SK-N-SH (cell line): ENCODE measurements at regions not wholly inside any gene's neighbourhood (a gene's known extent, or its start where the extent isn't known, plus 50 kb on each side); places are given as distances from the start of the nearest gene placed in this dataset.

ENCODE experiments used
- CTCF ChIA-PET: fragments of 300-600, 350-600 bp; formaldehyde crosslinking; extraction: SDS; loops from one replicate; lab custom pipeline; 2021; lab: Yijun Ruan, JAX
- POLR2A ChIA-PET: fragments of 350-600 bp; sonication (Branson Sonifier 250); formaldehyde crosslinking; extraction: SDS; loops from one replicate; lab custom pipeline; 2020; ENCODE audit warnings: antibody characterized with exemption, inconsistent platforms; lab: Yijun Ruan, JAX
- DNase-seq: peaks from one replicate; pipeline ENCODE4 v3.0.0; 2012
- H2AFZ ChIP-seq: fragments of 200-600 bp; sonication (generic); 2 replicates; pipeline ENCODE4 v1.8.1; 2016; ENCODE audit warnings: antibody characterized with exemption, mild to moderate bottlenecking, low read depth
- H3F3A ChIP-seq: fragments of 200-600 bp; sonication (generic); replicated peaks from 2 replicates; pipeline ENCODE3; 2016; ENCODE audit warnings: antibody characterized with exemption, mild to moderate bottlenecking; ENCODE audit not compliant: insufficient read depth
- H3K27ac ChIP-seq, 2 experiments: fragments of 200-500 bp in 1 of 2; fragments of 200-600 bp in 1 of 2; sonication (Bioruptor generic) in 1 of 2; sonication (generic), shearing (Covaris generic) in 1 of 2; 2 replicates each; pipeline versions ENCODE4 v1.5.1 to v1.6.1; 2014 to 2016; ENCODE audit warnings: low read depth in 2 of 2, inconsistent platforms in 1 of 2, low read length in 1 of 2, mild to moderate bottlenecking in 1 of 2, mixed read lengths in 1 of 2
- H3K27me3 ChIP-seq: fragments of 200-600 bp; sonication (generic), shearing (Covaris generic); 2 replicates; pipeline ENCODE4 v1.6.1; 2016; ENCODE audit warnings: mixed run types; ENCODE audit not compliant: insufficient read depth
- H3K36me3 ChIP-seq, 2 experiments: fragments of 200-500 bp in 1 of 2; fragments of 200-600 bp in 1 of 2; sonication (Bioruptor generic) in 1 of 2; sonication (generic) in 1 of 2; replicated peaks in 1 of 2; 2 replicates each; pipeline versions ENCODE3 to v1.5.1; 2014 to 2016; ENCODE audit warnings: low read length in 1 of 2, mild to moderate bottlenecking in 1 of 2; ENCODE audit not compliant: insufficient read depth in 2 of 2, control insufficient read depth in 1 of 2
- H3K4me1 ChIP-seq, 2 experiments: fragments of 200-500 bp in 1 of 2; fragments of 200-600 bp in 1 of 2; sonication (Bioruptor generic) in 1 of 2; sonication (generic), shearing (Covaris generic) in 1 of 2; 2 replicates each; pipeline versions ENCODE4 v1.5.1 to v1.6.1; 2014 to 2016; ENCODE audit warnings: low read depth in 1 of 2, low read length in 1 of 2, mixed run types in 1 of 2; ENCODE audit not compliant: insufficient read depth in 2 of 2, control insufficient read depth in 1 of 2
- H3K4me2 ChIP-seq: fragments of 200-600 bp; sonication (generic), shearing (Covaris generic); 2 replicates; pipeline ENCODE4 v1.6.1; 2017; ENCODE audit warnings: mixed run types
- H3K4me3 ChIP-seq, 2 experiments: fragments of 200-500 bp in 1 of 2; fragments of 200-600 bp in 1 of 2; sonication (Bioruptor generic) in 1 of 2; sonication (generic), shearing (Covaris generic) in 1 of 2; 2 replicates each; pipeline versions ENCODE4 v1.5.1 to v1.8.1; 2014 to 2016; ENCODE audit warnings: low read depth in 2 of 2, inconsistent platforms in 1 of 2, low read length in 1 of 2, mild to moderate bottlenecking in 1 of 2, mixed read lengths in 1 of 2, moderate library complexity in 1 of 2
- H3K79me2 ChIP-seq: fragments of 200-600 bp; sonication (generic); 2 replicates; pipeline ENCODE4 v1.8.1; 2017; ENCODE audit warnings: mild to moderate bottlenecking; ENCODE audit not compliant: insufficient read depth
- H3K9ac ChIP-seq: fragments of 200-600 bp; sonication (generic); 2 replicates; pipeline ENCODE4 v1.6.1; 2017; ENCODE audit warnings: mixed run types
- H3K9me2 ChIP-seq: fragments of 200-600 bp; sonication (generic); 2 replicates; pipeline ENCODE4 v1.6.1; 2017; ENCODE audit warnings: mixed run types
- H3K9me3 ChIP-seq: fragments of 200-600 bp; sonication (generic); 2 replicates; pipeline ENCODE4 v1.6.1; 2017; ENCODE audit warnings: mixed run types, mild to moderate bottlenecking, moderate library complexity
- H4K20me1 ChIP-seq: fragments of 200-600 bp; sonication (generic); 2 replicates; pipeline ENCODE4 v1.6.1; 2017; ENCODE audit warnings: mild to moderate bottlenecking, mixed run types; ENCODE audit not compliant: insufficient read depth
- EP300 ChIP-seq, 2 experiments: IDR thresholded peaks; 2 replicates each; pipeline versions ENCODE4 v1.4.0 to v1.6.1; 2012; ENCODE audit warnings: borderline replicate concordance in 1 of 2, low read depth in 1 of 2, low read length in 1 of 2
- EZH2phosphoT487 ChIP-seq: fragments of 200-600 bp; sonication (generic); IDR thresholded peaks from 2 replicates; pipeline ENCODE4 v1.6.1; 2017; ENCODE audit warnings: low read depth, mixed run types, mild to moderate bottlenecking, antibody characterized with exemption, moderate library complexity, borderline replicate concordance
- FOSL2 ChIP-seq: IDR thresholded peaks from 2 replicates; pipeline ENCODE4 v1.4.0; 2012; ENCODE audit warnings: low read depth, mild to moderate bottlenecking, moderate library complexity, borderline replicate concordance
- MXI1 ChIP-seq: IDR thresholded peaks from 2 replicates; pipeline ENCODE4 v1.6.1; 2012; ENCODE audit warnings: mild to moderate bottlenecking, low read depth, low read length, improper control_type of control experiment
- NFIC ChIP-seq: IDR thresholded peaks from 2 replicates; pipeline ENCODE4 v1.4.0; 2012; ENCODE audit warnings: borderline replicate concordance
- PBX3 ChIP-seq: IDR thresholded peaks from 2 replicates; pipeline ENCODE4; 2012
- POLR2AphosphoS5 ChIP-seq: IDR thresholded peaks from 2 replicates; pipeline ENCODE4 v1.6.1; 2012; ENCODE audit warnings: low read depth, low read length
- RAD21 ChIP-seq: IDR thresholded peaks from 2 replicates; pipeline ENCODE4 v1.6.1; 2012; ENCODE audit warnings: mild to moderate bottlenecking, low read length
- REST ChIP-seq: IDR thresholded peaks from 2 replicates; pipeline ENCODE4 v1.6.1; 2012; ENCODE audit warnings: mild to moderate bottlenecking, low read depth, low read length, moderate library complexity
- RFX5 ChIP-seq: IDR thresholded peaks from 2 replicates; pipeline ENCODE4 v1.6.1; 2012; ENCODE audit warnings: mild to moderate bottlenecking, improper control_type of control experiment, low read length
- SIN3A ChIP-seq: IDR thresholded peaks from 2 replicates; pipeline ENCODE4 v1.6.1; 2012; ENCODE audit warnings: low read depth, mild to moderate bottlenecking, low read length, moderate library complexity, borderline replicate concordance
- TAF1 ChIP-seq: IDR thresholded peaks from 2 replicates; pipeline ENCODE4 v1.6.1; 2012; ENCODE audit warnings: low read depth, mild to moderate bottlenecking, low read length, moderate library complexity, borderline replicate concordance
- TEAD4 ChIP-seq: IDR thresholded peaks from 2 replicates; pipeline ENCODE4 v1.4.0; 2012; ENCODE audit warnings: mild to moderate bottlenecking, borderline replicate concordance; ENCODE audit not compliant: insufficient read depth
- YY1 ChIP-seq: IDR thresholded peaks from 2 replicates; pipeline ENCODE4 v1.4.0; 2012; ENCODE audit warnings: low read depth, mild to moderate bottlenecking
- TF ChIP-seq, protein P1 (sequence below): IDR thresholded peaks from 2 replicates; pipeline ENCODE4 v1.4.0; 2012; ENCODE audit warnings: low read depth, borderline replicate concordance
- TF ChIP-seq, protein P2 (sequence below): fragments of 150-350 bp; IDR thresholded peaks from 2 replicates; pipeline ENCODE4 v1.6.1; 2016; ENCODE audit warnings: mild to moderate bottlenecking, low read depth, low read length

DNA sequence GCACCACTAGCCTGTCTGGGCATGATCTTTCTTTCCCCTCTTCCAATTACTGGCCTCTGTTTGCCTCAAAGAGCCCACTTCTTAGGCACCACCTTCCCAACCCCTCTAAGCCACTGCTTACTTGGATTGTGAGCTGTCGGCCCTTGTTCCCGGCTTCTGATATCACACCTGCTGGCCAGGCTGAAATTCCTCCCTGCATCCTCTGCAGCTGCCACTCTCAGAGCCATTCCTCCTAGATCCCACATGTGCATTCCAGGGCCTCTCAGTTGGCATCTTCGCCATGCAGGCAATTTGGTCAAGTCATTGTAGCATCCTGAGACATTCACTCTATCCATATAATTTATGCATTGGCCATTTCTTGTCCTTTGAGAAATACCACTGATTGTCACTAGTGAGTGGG lies 135.9 kb downstream of the OLIG3 start (continued):
- no peak for TF ChIP-seq SIN3A
- TF ChIP-seq RFX5: no peak
- TF ChIP-seq FOSL2: no peak
- no peak for TF ChIP-seq REST
- TF ChIP-seq NFIC: no peak
- TF ChIP-seq, all 33 proteins: peak for 0

DNA sequence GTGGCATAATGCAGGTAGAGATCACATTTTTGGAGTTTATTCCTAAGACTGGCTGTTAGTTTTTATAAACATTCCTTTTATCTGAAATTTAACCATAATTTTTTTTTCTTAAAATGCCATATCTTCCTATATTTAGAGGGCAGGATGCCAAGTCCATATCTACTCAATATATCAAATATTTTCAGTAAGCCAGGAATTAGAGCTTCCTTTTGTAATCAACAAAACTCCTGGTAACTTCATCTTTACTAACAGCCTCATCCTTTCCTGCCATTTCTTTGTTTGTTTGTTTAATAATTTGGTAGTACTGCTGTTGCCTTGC lies 136.3 kb downstream of the OLIG3 start:
- POLR2A ChIA-PET: no interaction called here
- Histone ChIP-seq H3K9me3 (no peaks in the 10 kb centered on the region), H3K9me2 (no peaks in the 10 kb centered on the region), H3F3A (no peaks in the 10 kb centered on the region), H3K27ac (no peak overlapping the region), H3K9ac (no peak overlapping the region), H3K4me3 (no peak overlapping the region), H3K36me3 (no peaks in the 10 kb centered on the region), H2AFZ (no peak overlapping the region), H3K4me2 (no peak overlapping the region), H4K20me1 (no peaks in the 10 kb centered on the region), H3K27me3 (no peaks in the 10 kb centered on the region; the same call in 1 of the 2 replicates), H3K79me2 (no peaks in the 10 kb centered on the region), H3K4me1 (no peaks in the 10 kb centered on the region; a peak in 1 of 4 replicates)
- CTCF ChIA-PET: interaction anchor here (1.2 kb wide), 1 partner anchor 15 kb away, joined by 4 read pairs; no protein-coding TSS in a partner anchor
- no peak for DNase-seq
- TF ChIP-seq RAD21 (no peak), EZH2phosphoT487 (no peak), EP300 (IDR thresholded peaks at IDR 0.05; ENCODE audit: borderline replicate concordance in 1 of 2, low read depth in 1 of 2, low read length in 1 of 2) (no peak), TAF1 (no peak), POLR2AphosphoS5 (no peak), PBX3 (no peak), MXI1 (no peak), NFIC (no peak), YY1 (no peak), TEAD4 (no peak)
- TF ChIP-seq, protein P1, sequence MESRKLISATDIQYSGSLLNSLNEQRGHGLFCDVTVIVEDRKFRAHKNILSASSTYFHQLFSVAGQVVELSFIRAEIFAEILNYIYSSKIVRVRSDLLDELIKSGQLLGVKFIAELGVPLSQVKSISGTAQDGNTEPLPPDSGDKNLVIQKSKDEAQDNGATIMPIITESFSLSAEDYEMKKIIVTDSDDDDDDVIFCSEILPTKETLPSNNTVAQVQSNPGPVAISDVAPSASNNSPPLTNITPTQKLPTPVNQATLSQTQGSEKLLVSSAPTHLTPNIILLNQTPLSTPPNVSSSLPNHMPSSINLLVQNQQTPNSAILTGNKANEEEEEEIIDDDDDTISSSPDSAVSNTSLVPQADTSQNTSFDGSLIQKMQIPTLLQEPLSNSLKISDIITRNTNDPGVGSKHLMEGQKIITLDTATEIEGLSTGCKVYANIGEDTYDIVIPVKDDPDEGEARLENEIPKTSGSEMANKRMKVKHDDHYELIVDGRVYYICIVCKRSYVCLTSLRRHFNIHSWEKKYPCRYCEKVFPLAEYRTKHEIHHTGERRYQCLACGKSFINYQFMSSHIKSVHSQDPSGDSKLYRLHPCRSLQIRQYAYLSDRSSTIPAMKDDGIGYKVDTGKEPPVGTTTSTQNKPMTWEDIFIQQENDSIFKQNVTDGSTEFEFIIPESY: no peak
- TF ChIP-seq, protein P2, sequence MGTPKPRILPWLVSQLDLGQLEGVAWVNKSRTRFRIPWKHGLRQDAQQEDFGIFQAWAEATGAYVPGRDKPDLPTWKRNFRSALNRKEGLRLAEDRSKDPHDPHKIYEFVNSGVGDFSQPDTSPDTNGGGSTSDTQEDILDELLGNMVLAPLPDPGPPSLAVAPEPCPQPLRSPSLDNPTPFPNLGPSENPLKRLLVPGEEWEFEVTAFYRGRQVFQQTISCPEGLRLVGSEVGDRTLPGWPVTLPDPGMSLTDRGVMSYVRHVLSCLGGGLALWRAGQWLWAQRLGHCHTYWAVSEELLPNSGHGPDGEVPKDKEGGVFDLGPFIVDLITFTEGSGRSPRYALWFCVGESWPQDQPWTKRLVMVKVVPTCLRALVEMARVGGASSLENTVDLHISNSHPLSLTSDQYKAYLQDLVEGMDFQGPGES: no peak
